ENCODE measurements at regions not wholly inside any gene's neighbourhood (a gene's known extent, or its start where the extent isn't known, plus 50 kb on each side); places are given as distances from the start of the nearest gene placed in this dataset.
"Not testable (repeated sequence)": the region's sequence is repeated elsewhere in the genome, so short reads cannot be mapped to it uniquely, and the experiment has no call there.

DNA sequence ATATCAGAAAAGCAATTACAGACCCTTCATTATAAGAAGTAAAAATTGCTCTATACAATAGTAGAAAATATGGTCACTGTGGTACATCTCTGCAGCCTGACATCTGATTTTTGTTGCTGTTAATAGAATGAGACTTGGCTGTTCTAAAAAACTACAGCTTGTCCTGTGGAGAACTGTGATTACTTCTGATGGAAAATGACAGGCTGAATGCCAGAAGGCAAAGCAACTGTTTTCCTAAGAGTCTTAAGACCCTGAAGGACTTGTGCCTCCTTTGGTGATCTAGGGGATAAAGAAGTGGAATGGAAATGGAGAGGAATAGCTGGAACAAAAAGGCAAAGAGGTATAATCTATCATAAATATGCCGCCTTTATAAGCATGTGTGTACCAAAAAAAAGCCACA, 314.8 kb downstream of the BCHE start:
- ChIA-PET CTCF (no interaction called here), POLR2A (no interaction called here)

DNA sequence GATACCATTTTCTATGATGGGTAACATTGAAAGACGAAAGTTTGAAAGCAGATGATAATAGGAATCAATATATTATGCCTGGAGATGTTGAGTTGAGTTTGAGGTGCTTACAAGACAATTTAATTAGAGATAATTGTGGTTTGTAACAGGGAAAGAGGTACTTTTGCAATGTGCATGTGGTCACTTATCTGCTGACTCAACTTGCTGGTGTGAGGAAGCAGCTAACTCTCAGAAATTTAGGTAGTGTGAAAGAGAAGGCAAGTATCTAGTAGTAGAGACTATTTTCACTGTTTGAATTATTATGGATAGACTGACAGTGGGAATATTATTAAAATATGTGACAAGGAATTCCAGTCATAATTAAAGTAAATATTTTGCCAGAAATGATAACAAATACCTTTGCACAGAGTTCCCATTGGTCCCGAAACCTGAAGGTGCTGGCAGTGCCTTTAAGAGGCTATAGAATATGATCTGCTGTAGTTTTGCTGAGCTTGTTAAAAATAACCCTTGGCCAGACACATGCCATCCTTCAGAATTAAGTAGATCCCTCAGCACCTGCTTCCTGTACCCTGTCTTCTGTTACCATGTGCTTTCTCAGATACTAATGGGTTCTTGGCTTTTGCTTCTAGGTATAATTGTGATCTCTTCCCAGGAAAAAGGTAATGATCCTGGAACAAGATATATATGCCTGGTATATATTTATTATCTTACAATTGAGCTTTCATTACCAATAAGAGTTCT, 315.9 kb downstream of the BCHE start:
- ChIA-PET CTCF (no interaction called here), POLR2A (no interaction called here)

- CTCF ChIA-PET: no interaction called here
- POLR2A ChIA-PET: no interaction called here
These were observed 317.5 kb downstream of the BCHE start for GRCh38 chr3:165519687-165520086.

DNA sequence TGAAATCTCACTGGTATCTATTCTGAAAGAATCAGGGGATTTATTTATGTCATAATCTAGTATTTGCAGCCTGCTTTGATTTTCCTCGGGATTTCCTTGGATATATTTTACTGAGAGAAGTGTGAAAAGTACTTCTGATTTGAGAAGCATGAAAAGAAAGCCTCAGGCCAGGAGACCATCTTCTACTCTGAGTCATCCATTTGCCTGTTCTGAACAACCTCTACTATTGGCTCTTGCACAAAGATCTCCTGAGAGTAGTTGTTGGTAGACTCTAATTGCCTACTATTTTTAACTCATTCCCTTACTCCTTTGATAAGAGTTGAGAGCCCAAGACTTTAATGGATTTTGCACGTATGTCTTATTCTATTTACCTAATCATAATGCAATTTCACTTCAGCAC, 318.9 kb downstream of the BCHE start:
- ChIA-PET CTCF (no interaction called here), POLR2A (no interaction called here)

- ChIA-PET CTCF (no interaction called here), POLR2A (no interaction called here)
These were observed 317.8 kb upstream of the SLITRK3 start for GRCh38 chr3:165513715-165514701.

DNA sequence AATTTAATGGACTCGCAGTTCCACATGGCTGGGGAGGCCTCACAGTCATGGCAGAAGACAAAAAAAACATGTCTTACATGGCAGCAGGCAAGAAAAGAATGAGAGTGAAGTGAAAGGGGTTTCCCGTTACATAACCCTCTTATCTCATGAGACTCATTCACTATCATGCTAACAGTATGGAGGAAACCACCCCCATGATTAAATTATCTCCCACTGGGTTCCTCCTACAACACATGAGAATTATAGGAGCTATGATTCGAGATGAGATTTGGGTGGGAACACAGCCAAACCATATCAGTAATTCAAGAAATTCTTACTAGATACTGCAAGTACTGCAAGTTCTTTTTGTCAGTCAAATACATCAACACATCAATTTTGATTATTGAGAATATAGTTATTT, 311.4 kb upstream of the SLITRK3 start:
- POLR2A ChIA-PET: no interaction called here
- CTCF ChIA-PET: no interaction called here

- ChIA-PET CTCF (no interaction called here), POLR2A (no interaction called here)
These were observed 310.9 kb upstream of the SLITRK3 start for GRCh38 chr3:165507060-165507459.

DNA sequence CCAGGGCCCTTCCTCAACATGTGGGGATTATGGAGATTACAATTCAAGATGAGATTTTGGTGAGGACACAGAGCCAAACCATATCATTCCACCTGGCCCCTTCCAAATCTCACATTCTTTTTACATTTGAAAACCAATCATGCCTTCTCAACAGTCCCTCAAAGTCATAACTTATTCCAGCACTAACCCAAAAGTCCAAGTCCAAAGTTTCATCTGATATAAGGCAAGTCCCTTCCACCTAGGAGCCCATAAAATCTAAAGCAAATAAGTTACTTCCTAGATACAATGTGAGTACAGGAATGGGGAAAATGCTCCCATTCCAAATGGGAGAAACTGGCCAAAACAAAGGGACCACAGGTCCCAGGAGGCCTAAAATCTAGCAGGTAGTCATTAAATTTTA, 309.5 kb upstream of the SLITRK3 start:
- POLR2A ChIA-PET: no interaction called here
- CTCF ChIA-PET: no interaction called here

- CTCF ChIA-PET: no interaction called here
- POLR2A ChIA-PET: no interaction called here
These were observed 308.4 kb upstream of the SLITRK3 start for GRCh38 chr3:165504554-165504953.

DNA sequence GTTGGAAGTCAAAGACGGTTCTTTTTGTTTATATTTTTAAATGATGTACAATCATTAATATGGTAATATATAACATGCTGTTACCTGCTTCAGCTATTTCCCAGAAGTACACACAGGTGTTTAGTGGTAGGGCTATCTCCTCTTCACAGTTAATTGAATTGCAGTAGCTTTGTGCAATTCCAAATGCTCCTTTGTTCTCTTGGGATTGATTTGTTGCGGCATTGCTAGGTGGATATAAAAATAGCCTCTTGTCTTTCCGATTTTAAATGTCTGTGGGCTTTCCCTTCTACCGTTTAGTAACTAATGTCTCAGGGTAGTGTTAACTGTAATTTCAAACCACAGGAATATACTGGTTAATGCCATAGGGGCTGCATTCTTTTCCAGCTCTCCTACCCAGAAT, 307.6 kb upstream of the SLITRK3 start:
- ChIA-PET POLR2A (no interaction called here), CTCF (no interaction called here)

DNA sequence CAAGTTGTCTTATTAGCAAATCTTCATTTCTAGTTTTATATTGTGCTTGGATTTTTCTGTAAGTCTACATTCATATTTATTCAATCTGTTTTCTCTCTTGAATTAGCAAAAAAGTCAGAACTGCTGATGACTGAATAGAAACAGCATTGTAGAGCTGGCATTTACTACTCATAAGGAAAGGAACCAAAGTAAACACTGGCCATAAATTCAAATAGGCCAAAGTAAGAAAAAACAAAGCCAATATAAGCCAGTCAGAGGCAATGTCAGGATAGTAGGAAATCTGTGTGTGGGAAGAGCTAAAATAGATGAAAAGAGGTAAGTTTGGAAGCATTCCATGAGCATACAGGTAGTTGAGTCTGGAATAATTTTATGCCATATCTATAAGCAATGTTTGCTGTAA, 307.2 kb upstream of the SLITRK3 start:
- POLR2A ChIA-PET: no interaction called here
- CTCF ChIA-PET: no interaction called here

GRCh38 chr3:165502707-165503106, 306.5 kb upstream of the SLITRK3 start:
- ChIA-PET POLR2A (no interaction called here), CTCF (no interaction called here)

GRCh38 chr3:165498742-165499141, 302.6 kb upstream of the SLITRK3 start:
- POLR2A ChIA-PET, CTCF ChIA-PET: not testable (repeated sequence)

- ChIA-PET CTCF (no interaction called here), POLR2A (no interaction called here)
These were observed 295.3 kb upstream of the SLITRK3 start for GRCh38 chr3:165491487-165491886.

DNA sequence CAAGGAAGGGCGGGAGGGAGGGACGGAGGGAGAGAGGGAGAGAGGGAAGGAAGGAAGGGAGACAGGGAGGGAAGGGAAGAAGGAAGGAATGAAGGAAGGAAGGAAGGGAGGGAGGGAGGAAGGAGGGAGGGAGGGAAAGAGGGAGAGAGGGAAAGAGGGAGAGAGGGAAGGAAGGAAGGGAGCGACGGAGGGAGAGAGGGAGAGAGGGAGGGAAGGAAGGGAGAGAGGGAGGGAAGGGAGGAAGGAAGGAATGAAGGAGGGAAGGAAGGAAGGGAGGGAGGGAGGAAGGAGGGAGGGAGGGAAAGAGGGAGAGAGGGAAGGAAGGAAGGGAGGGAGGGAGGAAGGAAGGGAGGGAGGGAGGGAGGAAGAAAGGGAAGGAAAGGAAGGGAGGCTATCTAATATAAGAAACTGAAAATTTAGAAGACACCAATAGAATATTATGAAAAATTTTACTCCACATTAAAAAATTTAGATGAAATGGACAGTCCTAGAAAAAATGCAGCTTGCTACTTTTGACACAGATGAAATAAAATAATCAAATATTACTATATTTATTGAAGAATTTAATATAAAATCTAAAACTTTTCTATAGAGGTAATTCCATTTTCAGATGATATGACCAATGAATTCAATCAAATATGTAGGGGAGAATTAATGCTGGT, 280.3 kb upstream of the SLITRK3 start:
- CTCF ChIA-PET: no interaction called here

DNA sequence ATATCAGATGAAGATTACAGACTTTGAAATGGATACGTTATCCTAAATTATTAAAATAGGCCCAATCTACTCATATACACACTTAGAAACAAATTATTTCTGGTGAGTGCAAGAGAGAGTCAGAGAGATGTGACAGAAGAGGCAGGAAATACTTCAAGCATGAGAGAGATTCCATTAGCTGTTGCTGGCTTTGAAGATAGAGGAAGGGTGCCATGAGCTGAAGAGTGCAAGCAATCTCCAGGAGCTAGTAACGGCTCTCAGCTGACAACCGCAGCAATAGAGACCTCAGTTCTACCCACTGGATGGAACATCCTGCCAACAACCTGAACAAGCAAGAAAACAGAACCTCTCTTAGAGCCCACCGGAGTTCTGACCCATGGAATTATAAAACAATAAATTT, 270.7 kb upstream of the SLITRK3 start:
- CTCF ChIA-PET: no interaction called here
- POLR2A ChIA-PET: no interaction called here

More for the DNA sequence above, 280.3 kb upstream of the SLITRK3 start:
- POLR2A ChIA-PET: no interaction called here

DNA sequence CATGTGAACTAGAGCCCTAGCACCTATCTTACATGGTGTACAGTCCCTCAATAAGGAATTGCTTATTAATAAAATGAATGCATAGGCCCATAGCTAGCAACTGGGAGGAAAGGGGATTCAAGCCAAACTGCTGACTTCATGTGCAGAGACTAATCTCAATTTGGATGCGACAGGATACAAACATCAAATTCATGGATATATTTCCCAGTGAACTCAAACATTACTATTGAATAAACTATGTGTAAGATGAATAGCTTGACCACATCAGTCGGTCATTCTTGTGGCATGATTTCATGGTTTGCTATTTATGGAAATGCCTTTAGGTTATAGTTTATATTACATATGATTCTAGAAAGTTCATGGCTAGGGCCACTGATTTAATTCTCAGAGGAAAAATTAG, 268.6 kb upstream of the SLITRK3 start:
- ChIA-PET CTCF (no interaction called here), POLR2A (no interaction called here)

DNA sequence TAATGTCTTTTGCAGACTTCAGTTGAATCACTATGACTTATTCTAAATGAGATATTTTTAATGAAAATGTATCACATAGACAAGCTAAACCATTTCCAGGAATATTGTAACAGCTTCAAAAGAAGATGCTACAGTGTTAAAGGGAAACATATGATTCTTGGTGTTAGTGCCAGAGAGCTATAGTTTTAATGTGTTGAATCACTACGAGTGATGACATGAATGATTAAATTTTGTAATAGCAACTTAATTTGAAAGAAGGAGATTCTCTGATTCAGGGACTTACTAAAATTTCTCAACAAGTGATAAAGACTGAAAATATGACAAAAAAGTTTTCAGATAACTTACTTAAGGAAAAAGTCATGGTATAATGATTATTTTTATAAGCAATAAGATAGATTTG, 267.3 kb upstream of the SLITRK3 start:
- CTCF ChIA-PET: no interaction called here
- POLR2A ChIA-PET: no interaction called here

DNA sequence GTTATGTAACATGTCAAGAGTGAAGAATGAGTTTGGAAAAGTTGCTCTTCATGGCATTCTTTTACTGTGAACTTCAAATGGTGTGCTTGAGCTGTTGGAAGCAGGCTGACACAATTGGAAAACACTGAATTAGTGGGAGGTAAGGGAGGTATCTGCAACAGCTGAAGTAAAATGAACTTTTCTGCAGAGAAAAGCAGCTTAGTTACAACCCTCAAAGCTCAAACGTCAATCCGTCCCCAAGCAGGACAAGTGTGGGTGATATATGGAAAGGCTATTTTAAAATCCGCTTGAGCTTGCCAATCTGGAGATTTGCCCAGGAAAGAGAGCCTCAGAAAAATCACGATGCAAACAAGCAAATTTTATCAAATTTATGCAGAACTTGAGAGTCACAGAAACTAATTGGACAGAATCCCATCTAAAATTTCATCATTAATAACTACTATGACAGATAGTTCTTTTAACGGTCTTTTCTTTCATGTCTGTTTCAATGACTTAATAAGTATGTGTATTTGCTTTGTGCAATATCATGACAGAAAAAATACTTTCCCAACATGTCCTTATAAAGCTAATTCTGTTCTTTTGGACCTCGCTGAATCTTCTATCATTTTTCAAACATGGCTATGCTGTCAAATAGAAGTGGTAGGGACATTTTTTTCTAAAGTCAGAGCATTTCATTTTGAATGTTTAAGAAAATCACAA, 266.6 kb upstream of the SLITRK3 start:
- ChIA-PET POLR2A (no interaction called here), CTCF (no interaction called here)
